Upper lobe of right lung (tissue), 1 donor: ENCODE measurements at regions not wholly inside any gene's neighbourhood (a gene's known extent, or its start where the extent isn't known, plus 50 kb on each side); places are given as distances from the start of the nearest gene placed in this dataset.

Source experiments
- ATAC-seq: fragments of 200-7000 bp; cut with Tn5 transposase; one replicate; pipeline ENCODE4 v1.9.1; 2020; ENCODE audit warnings: mild to moderate bottlenecking, moderate library complexity
- DNase-seq: peaks from one replicate; pipeline ENCODE4 v3.0.0-alpha.2; 2020
- H3K27ac ChIP-seq: fragments of 200-600 bp; one replicate; pipeline ENCODE4 v1.8.0; 2022
- H3K27me3 ChIP-seq: fragments of 200-600 bp; one replicate; pipeline ENCODE4 v1.8.0; 2022; ENCODE audit warnings: mild to moderate bottlenecking
- H3K36me3 ChIP-seq: fragments of 200-600 bp; one replicate; pipeline ENCODE4 v1.8.0; 2022
- H3K4me1 ChIP-seq: fragments of 200-600 bp; one replicate; pipeline ENCODE4 v1.8.0; 2022
- H3K4me3 ChIP-seq: fragments of 200-600 bp; one replicate; pipeline ENCODE4 v1.8.0; 2022; ENCODE audit warnings: mild to moderate bottlenecking
- H3K9me3 ChIP-seq: fragments of 200-600 bp; one replicate; pipeline ENCODE4 v1.8.0; 2022
- CTCF ChIP-seq: fragments of 200-600 bp; IDR thresholded peaks from one replicate; pipeline ENCODE4 v1.8.0; 2022; ENCODE audit warnings: antibody characterized with exemption
- intact Hi-C: fragments of 100-400 bp; cut with DNase I; formaldehyde crosslinking; loops from one replicate; pipeline ENCODE4 v1.11.0; 2022
- donor health status: DM: no; HTN: yes; CAD: no; lungs with severe emphysema.

- Histone ChIP-seq H3K9me3 (no peaks in the 10 kb centered on the region), H3K4me3 (no peak overlapping the region), H3K36me3 (no peaks in the 10 kb centered on the region), H3K27me3 (no peaks in the 10 kb centered on the region), H3K27ac (no peak overlapping the region), H3K4me1 (no peaks in the 10 kb centered on the region)
- intact Hi-C loops: no loop called here
- TF ChIP-seq CTCF: no peak
- DNase-seq (no peak), ATAC-seq (no peak)
Measured at GRCh38 chr7:155948423-155948822, 136.2 kb upstream of the SHH start.

- ATAC-seq (no peak), DNase-seq (no peak)
- intact Hi-C loops: no loop called here
- H3K27me3 ChIP-seq: no peaks in the 10 kb centered on the region
- H3K9me3 ChIP-seq: no peaks in the 10 kb centered on the region
- H3K4me3 ChIP-seq: no peak overlapping the region
- H3K4me1 ChIP-seq: no peaks in the 10 kb centered on the region
- TF ChIP-seq CTCF: no peak
- no peak overlapping the region for H3K27ac ChIP-seq
- H3K36me3 ChIP-seq: no peaks in the 10 kb centered on the region
Measured at GRCh38 chr7:155947051-155947450, 134.8 kb upstream of the SHH start.

- Histone ChIP-seq H3K9me3 (no peaks in the 10 kb centered on the region), H3K27me3 (no peaks in the 10 kb centered on the region), H3K4me1 (no peaks in the 10 kb centered on the region), H3K36me3 (no peaks in the 10 kb centered on the region), H3K27ac (no peak overlapping the region), H3K4me3 (no peak overlapping the region)
- no peak for TF ChIP-seq CTCF
- intact Hi-C loops: no loop called here
- no peak for ATAC-seq
- DNase-seq: no peak
Measured at GRCh38 chr7:155945670-155946325, 133.5 kb upstream of the SHH start.

GRCh38 chr7:155944901-155945300 lies 132.6 kb upstream of the SHH start:
- no peaks in the 10 kb centered on the region for H3K36me3 ChIP-seq
- intact Hi-C loops: no loop called here
- no peaks in the 10 kb centered on the region for H3K9me3 ChIP-seq
- DNase-seq (no peak), ATAC-seq (no peak)
- H3K4me3 ChIP-seq: no peak overlapping the region
- H3K4me1 ChIP-seq: no peaks in the 10 kb centered on the region
- no peak for TF ChIP-seq CTCF
- H3K27ac ChIP-seq: no peak overlapping the region
- H3K27me3 ChIP-seq: no peaks in the 10 kb centered on the region

- intact Hi-C loops: no loop called here
- DNase-seq: no peak
- TF ChIP-seq CTCF: no peak
Measured at GRCh38 chr7:155943251-155943899, 131.1 kb upstream of the SHH start.

More at GRCh38 chr7:155943251-155943899, 131.1 kb upstream of the SHH start:
- Histone ChIP-seq H3K9me3 (no peaks in the 10 kb centered on the region), H3K27me3 (no peaks in the 10 kb centered on the region), H3K4me1 (no peaks in the 10 kb centered on the region), H3K4me3 (no peak overlapping the region), H3K36me3 (no peaks in the 10 kb centered on the region), H3K27ac (no peak overlapping the region)
- no peak for ATAC-seq
